Gastrocnemius medialis (tissue), 4 donors: ENCODE measurements at regions not wholly inside any gene's neighbourhood (a gene's known extent, or its start where the extent isn't known, plus 50 kb on each side); places are given as distances from the start of the nearest gene placed in this dataset.

Experiments
- CTCF ChIP-seq, 5 experiments: fragments of 450-650 bp in 3 of 5; fragments of 200-600 bp in 2 of 5; sonication (generic) in 2 of 5; IDR thresholded peaks in 4 of 5; conservative IDR thresholded peaks in 1 of 5; 1 replicate in 4 of 5; 2 replicates in 1 of 5; pipeline ENCODE4 v1.5.1; 2016 to 2019; ENCODE audit warnings: antibody characterized with exemption in 5 of 5, mild to moderate bottlenecking in 3 of 5, moderate library complexity in 3 of 5
- POLR2A ChIP-seq, 2 donors: fragments of 450-650 bp; IDR thresholded peaks; one replicate each; pipeline ENCODE4 v1.6.1; 2017; ENCODE audit warnings: antibody characterized with exemption in 2 of 2, mild to moderate bottlenecking in 2 of 2, moderate library complexity in 2 of 2

GRCh38 chr3:77800893-77801292, 761.0 kb downstream of the ROBO2 start:
- TF ChIP-seq CTCF (IDR thresholded peaks at IDR 0.05 in 4 of 5, conservative IDR thresholded peaks at IDR 0.05 in 1 of 5): no peak
- no peak for TF ChIP-seq POLR2A (IDR thresholded peaks at IDR 0.05)
